Thoracic aorta (tissue), 2 donors: ENCODE measurements at regions not wholly inside any gene's neighbourhood (a gene's known extent, or its start where the extent isn't known, plus 50 kb on each side); places are given as distances from the start of the nearest gene placed in this dataset.

Experiments
- ATAC-seq: fragments of 150-250 bp; one replicate; pipeline ENCODE4 v1.8.0; 2017; ENCODE audit warnings: low read depth; ENCODE audit not compliant: insufficient number of reproducible peaks, low FRiP score
- DNase-seq: peaks from one replicate; pipeline ENCODE4 v3.0.0-alpha.2; 2020; ENCODE audit warnings: low spot score
- H3K27ac ChIP-seq, 2 donors: fragments of 200-600 bp; sonication (generic); 1 replicate in 1 of 2; 2 replicates in 1 of 2; pipeline ENCODE4 v1.5.1; 2016; ENCODE audit warnings: mild to moderate bottlenecking in 2 of 2, moderate library complexity in 2 of 2
- H3K27me3 ChIP-seq: fragments of 200-600 bp; sonication (generic); replicated peaks from 2 replicates; pipeline ENCODE4 v1.6.0; 2016; ENCODE audit warnings: mild to moderate bottlenecking; ENCODE audit not compliant: insufficient read depth
- H3K36me3 ChIP-seq: fragments of 200-600 bp; sonication (generic); one replicate; pipeline ENCODE4 v1.5.1; 2016
- H3K4me1 ChIP-seq, 2 donors: fragments of 200-600 bp; sonication (generic); 1 replicate in 1 of 2; 2 replicates in 1 of 2; pipeline versions ENCODE4 v1.5.1 to v1.6.0; 2016; ENCODE audit warnings: low read depth in 2 of 2, mild to moderate bottlenecking in 1 of 2; ENCODE audit not compliant: control insufficient read depth in 1 of 2
- H3K4me3 ChIP-seq: fragments of 200-600 bp; sonication (generic); 2 replicates; pipeline ENCODE4 v1.5.1; 2016; ENCODE audit warnings: mild to moderate bottlenecking
- H3K9me3 ChIP-seq: fragments of 200-600 bp; sonication (generic); 2 replicates; pipeline ENCODE4 v1.5.1; 2016
- CTCF ChIP-seq: fragments of 200-600 bp; sonication (generic); IDR thresholded peaks from one replicate; pipeline ENCODE4 v1.5.1; 2019; ENCODE audit warnings: antibody characterized with exemption

DNA sequence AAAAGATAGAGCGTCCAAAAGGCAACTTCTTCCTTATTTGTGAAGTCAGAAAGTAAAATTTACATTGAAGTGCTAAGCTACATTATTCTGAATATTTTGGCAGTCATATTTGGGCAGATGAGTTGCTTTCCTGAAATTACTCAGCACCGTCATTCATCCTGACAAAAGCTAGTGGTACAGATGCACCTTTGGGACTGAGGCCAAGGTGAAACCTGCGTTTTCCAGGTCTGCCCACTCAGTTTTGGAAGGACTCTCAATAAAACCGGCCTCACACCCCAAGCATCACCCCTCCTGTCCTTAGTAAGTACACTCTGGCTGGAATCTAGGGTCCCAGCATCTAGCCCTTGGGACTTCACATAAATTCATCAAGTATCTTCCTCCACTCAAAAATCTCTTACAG lies 187.5 kb downstream of the TM9SF2 start:
- no peaks in the 10 kb centered on the region for H3K36me3 ChIP-seq
- peaks cover 6 to 15% of the 10 kb centered on the region in 2 donors for H3K4me1 ChIP-seq
- no peaks in the 10 kb centered on the region for H3K27me3 ChIP-seq
- DNase-seq: no peak
- no peaks in the 10 kb centered on the region for H3K9me3 ChIP-seq
- no peak for ATAC-seq
- H3K27ac ChIP-seq: no peak overlapping the region
- TF ChIP-seq CTCF: no peak
- no peak overlapping the region for H3K4me3 ChIP-seq

GRCh38 chr13:99687723-99688397 lies 186.6 kb downstream of the TM9SF2 start:
- Histone ChIP-seq H3K9me3 (no peaks in the 10 kb centered on the region), H3K36me3 (no peaks in the 10 kb centered on the region), H3K4me1 (peaks cover 6 to 15% of the 10 kb centered on the region in 2 donors), H3K27ac (no peak overlapping the region), H3K27me3 (no peaks in the 10 kb centered on the region), H3K4me3 (no peak overlapping the region)
- DNase-seq (no peak), ATAC-seq (no peak)
- no peak for TF ChIP-seq CTCF

DNA sequence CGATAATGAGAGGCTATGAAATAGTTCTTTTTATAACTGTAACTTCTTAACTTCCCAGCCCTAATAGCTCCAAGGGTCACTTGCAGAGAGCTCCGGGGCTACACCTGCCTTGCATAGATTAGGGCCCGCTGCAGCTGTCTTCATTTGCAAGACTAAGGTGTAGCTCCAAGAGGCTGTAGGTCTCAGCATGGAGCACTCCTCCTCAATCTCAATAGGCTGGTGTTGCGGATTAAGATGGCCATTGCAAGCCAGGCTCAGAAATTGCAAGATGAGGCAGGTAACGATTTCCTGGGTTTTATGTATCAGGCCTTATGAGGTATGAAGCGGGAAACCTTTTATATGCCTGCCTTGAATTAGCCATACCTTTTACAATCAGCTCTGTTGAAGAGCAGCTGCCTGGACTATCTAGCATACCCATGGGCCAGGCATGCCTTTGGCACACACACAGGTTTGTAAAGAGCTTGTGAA lies 185.7 kb downstream of the TM9SF2 start:
- H3K27ac ChIP-seq: no peak overlapping the region
- ATAC-seq: no peak
- no peak for TF ChIP-seq CTCF
- H3K27me3 ChIP-seq: no peaks in the 10 kb centered on the region
- peaks cover 6 to 15% of the 10 kb centered on the region in 2 donors for H3K4me1 ChIP-seq
- H3K9me3 ChIP-seq: no peaks in the 10 kb centered on the region
- no peak for DNase-seq
- no peaks in the 10 kb centered on the region for H3K36me3 ChIP-seq
- H3K4me3 ChIP-seq: no peak overlapping the region

GRCh38 chr13:99686157-99686572 lies 184.9 kb downstream of the TM9SF2 start:
- ATAC-seq (no peak), DNase-seq (no peak)
- no peak for TF ChIP-seq CTCF
- Histone ChIP-seq H3K27me3 (no peaks in the 10 kb centered on the region), H3K9me3 (no peaks in the 10 kb centered on the region), H3K36me3 (no peaks in the 10 kb centered on the region), H3K27ac (no peak overlapping the region), H3K4me3 (no peak overlapping the region), H3K4me1 (peaks cover 6 to 15% of the 10 kb centered on the region in 2 donors)

GRCh38 chr13:99681695-99682094 lies 180.4 kb downstream of the TM9SF2 start:
- ATAC-seq: no peak
- no peaks in the 10 kb centered on the region for H3K9me3 ChIP-seq

More at GRCh38 chr13:99681695-99682094, 180.4 kb downstream of the TM9SF2 start:
- DNase-seq: no peak
- H3K4me1 ChIP-seq: peaks cover 6 to 18% of the 10 kb centered on the region in 2 donors
- TF ChIP-seq CTCF: no peak
- no peak overlapping the region for H3K4me3 ChIP-seq
- no peak overlapping the region for H3K27ac ChIP-seq
- no peaks in the 10 kb centered on the region for H3K36me3 ChIP-seq
- H3K27me3 ChIP-seq: no peaks in the 10 kb centered on the region
